ENCODE measurements at regions not wholly inside any gene's neighbourhood (a gene's known extent, or its start where the extent isn't known, plus 50 kb on each side); places are given as distances from the start of the nearest gene placed in this dataset.

GRCh38 chr1:234940841-234941240 is 187.8 kb downstream of the TOMM20 start:
- ATAC-seq (ENCODE audit: low read depth) = no peak
- Histone ChIP-seq H3K36me3 (replicated peaks in 1 of 2; ENCODE audit: control extremely low read depth in 1 of 2, control insufficient read depth in 1 of 2, extremely low read depth in 1 of 2, insufficient read depth in 2 of 2, low read length in 1 of 2) (no peaks in the 10 kb centered on the region), H3K79me2 (ENCODE audit: control insufficient read depth, insufficient read depth, low read length) (no peaks in the 10 kb centered on the region), H3K9ac (ENCODE audit: low read length) (no peak overlapping the region), H3K9me3 (ENCODE audit: control extremely low read depth in 1 of 3, control insufficient read depth in 2 of 3, insufficient read depth in 1 of 3, low read length in 2 of 3) (peaks cover 0 to 4% (median 0%) of the 10 kb centered on the region in 3 donors), H3K4me2 (replicated peaks; ENCODE audit: low read depth, low read length, poor library complexity, severe bottlenecking) (no peak overlapping the region), H3K4me3 (ENCODE audit: control extremely low read depth in 1 of 5, extremely low read depth in 1 of 5, insufficient read depth in 1 of 5, low read depth in 2 of 5, low read length in 4 of 5) (no peak overlapping the region), H3K4me1 (ENCODE audit: control insufficient read depth in 2 of 2, insufficient read depth in 2 of 2, low read length in 2 of 2) (peaks cover 23% of the 10 kb centered on the region in 2 donors), H3K27ac (ENCODE audit: low read length in 2 of 2) (no peak overlapping the region), H4K20me1 (ENCODE audit: control insufficient read depth, insufficient read depth, low read length, poor library complexity, severe bottlenecking) (no peaks in the 10 kb centered on the region), H3K27me3 (replicated peaks in 1 of 4; ENCODE audit: control extremely low read depth in 1 of 4, control insufficient read depth in 3 of 4, insufficient read depth in 4 of 4, low read length in 3 of 4) (no peaks in the 10 kb centered on the region), H2AFZ (ENCODE audit: insufficient read depth, low read depth, low read length, poor library complexity, severe bottlenecking) (no peak overlapping the region)
- POLR2A ChIA-PET = no interaction called here
- intact Hi-C loops (cut with micrococcal nuclease) = no loop called here
- no peak overlapping the region for H3K4me3 Mint-ChIP-seq
- TF ChIP-seq CTCF (IDR thresholded peaks at IDR 0.05) (no peak), EZH2 (IDR thresholded peaks at IDR 0.05; ENCODE audit: borderline replicate concordance, insufficient read depth, low read depth, low read length, poor library complexity, severe bottlenecking) (no peak)
- DNase-seq = no peak
- 96% methylated on average over 6 of the region's 7 CpGs for WGBS (ENCODE audit: insufficient coverage)
- H3K27me3 Mint-ChIP-seq = no peaks in the 10 kb centered on the region
- H3K9me3 Mint-ChIP-seq (ENCODE audit: insufficient read depth) = no peaks in the 10 kb centered on the region
- CTCF ChIA-PET = no interaction called here
- peaks cover 28% of the 10 kb centered on the region for H3K4me1 Mint-ChIP-seq
- H3K27ac Mint-ChIP-seq = no peak overlapping the region

- ATAC-seq (ENCODE audit: low read depth) (no peak), DNase-seq (no peak)
- Mint-ChIP-seq H3K27me3 (no peaks in the 10 kb centered on the region), H3K9me3 (ENCODE audit: insufficient read depth) (no peaks in the 10 kb centered on the region), H3K4me3 (no peak overlapping the region), H3K27ac (no peak overlapping the region), H3K4me1 (peaks cover 13% of the 10 kb centered on the region)
- peaks cover 0 to 4% (median 0%) of the 10 kb centered on the region in 3 donors for H3K9me3 ChIP-seq (ENCODE audit: control extremely low read depth in 1 of 3, control insufficient read depth in 2 of 3, insufficient read depth in 1 of 3, low read length in 2 of 3)
- no peak for TF ChIP-seq EZH2 (IDR thresholded peaks at IDR 0.05; ENCODE audit: borderline replicate concordance, insufficient read depth, low read depth, low read length, poor library complexity, severe bottlenecking)
- TF ChIP-seq CTCF (IDR thresholded peaks at IDR 0.05) = no peak
- CTCF ChIA-PET = no interaction called here
- 67% methylated on average over 3 of the region's 7 CpGs for WGBS (ENCODE audit: insufficient coverage)
- no peak overlapping the region for H3K4me3 ChIP-seq (ENCODE audit: control extremely low read depth in 1 of 5, extremely low read depth in 1 of 5, insufficient read depth in 1 of 5, low read depth in 2 of 5, low read length in 4 of 5)
- H3K36me3 ChIP-seq (replicated peaks in 1 of 2; ENCODE audit: control extremely low read depth in 1 of 2, control insufficient read depth in 1 of 2, extremely low read depth in 1 of 2, insufficient read depth in 2 of 2, low read length in 1 of 2) = no peaks in the 10 kb centered on the region
- no peaks in the 10 kb centered on the region for H4K20me1 ChIP-seq (ENCODE audit: control insufficient read depth, insufficient read depth, low read length, poor library complexity, severe bottlenecking)
- H2AFZ ChIP-seq (ENCODE audit: insufficient read depth, low read depth, low read length, poor library complexity, severe bottlenecking) = no peak overlapping the region
- intact Hi-C loops (cut with micrococcal nuclease) = no loop called here
- H3K9ac ChIP-seq (ENCODE audit: low read length) = no peak overlapping the region
- no peak overlapping the region for H3K27ac ChIP-seq (ENCODE audit: low read length in 2 of 2)
- H3K79me2 ChIP-seq (ENCODE audit: control insufficient read depth, insufficient read depth, low read length) = no peaks in the 10 kb centered on the region
- H3K4me1 ChIP-seq (ENCODE audit: control insufficient read depth in 2 of 2, insufficient read depth in 2 of 2, low read length in 2 of 2) = peaks cover 5 to 10% of the 10 kb centered on the region in 2 donors
- H3K27me3 ChIP-seq (replicated peaks in 1 of 4; ENCODE audit: control extremely low read depth in 1 of 4, control insufficient read depth in 3 of 4, insufficient read depth in 4 of 4, low read length in 3 of 4) = no peaks in the 10 kb centered on the region
- POLR2A ChIA-PET = interaction anchor here (0.6 to 1.1 kb wide), 2 partner anchors 13 to 907 kb away, joined by 3 to 4 read pairs; no protein-coding TSS in a partner anchor
- no peak overlapping the region for H3K4me2 ChIP-seq (replicated peaks; ENCODE audit: low read depth, low read length, poor library complexity, severe bottlenecking)
Observed at GRCh38 chr1:234938924-234939323, 189.7 kb downstream of the TOMM20 start.
